ENCODE measurements at regions not wholly inside any gene's neighbourhood (a gene's known extent, or its start where the extent isn't known, plus 50 kb on each side); places are given as distances from the start of the nearest gene placed in this dataset.
A peak's percentile ranks its signal among the peaks of the same experiment; 100 is the strongest.

- H3K4me3 ChIP-seq (replicated peaks; ENCODE audit: low read depth, low read length), result no peak overlapping the region
- no peak for TF ChIP-seq CTCF (IDR thresholded peaks at IDR 0.05; ENCODE audit: low read depth, low read length, missing control alignments)
- DNase-seq (ENCODE audit: extremely low read depth, low read depth), result no peak
Observed at GRCh38 chr1:11383553-11384169, 95.3 kb upstream of the DISP3 start.

GRCh38 chr1:11384170-11384554 is 94.8 kb upstream of the DISP3 start:
- DNase-seq (ENCODE audit: extremely low read depth, low read depth), result peak; percentile 38
- no peak for TF ChIP-seq CTCF (IDR thresholded peaks at IDR 0.05; ENCODE audit: low read depth, low read length, missing control alignments)
- no peak overlapping the region for H3K4me3 ChIP-seq (replicated peaks; ENCODE audit: low read depth, low read length)

DNA sequence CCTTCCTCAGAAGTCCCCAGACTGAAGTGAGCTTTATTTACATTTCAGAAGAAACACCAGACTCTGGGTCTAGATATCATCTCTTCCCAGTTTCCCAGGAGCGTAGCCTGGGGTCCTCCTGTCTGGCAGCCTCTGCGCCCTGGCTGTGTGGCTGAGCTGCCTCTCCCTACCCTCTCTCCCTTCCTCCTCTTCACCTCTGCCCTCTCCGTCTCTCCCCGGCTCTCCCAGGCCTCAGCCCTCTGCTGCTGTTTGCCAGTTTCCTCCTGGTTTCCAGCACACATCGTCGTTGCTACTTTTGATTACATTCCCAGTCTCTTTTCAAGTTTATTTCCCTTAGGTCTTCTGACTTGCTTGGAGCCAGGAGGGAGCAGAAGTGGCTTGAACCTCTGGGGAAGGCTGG is 91.1 kb upstream of the DISP3 start:
- TF ChIP-seq CTCF (IDR thresholded peaks at IDR 0.05; ENCODE audit: low read depth, low read length, missing control alignments), result no peak
- DNase-seq (ENCODE audit: extremely low read depth, low read depth), result no peak
- no peak overlapping the region for H3K4me3 ChIP-seq (replicated peaks; ENCODE audit: low read depth, low read length)

DNA sequence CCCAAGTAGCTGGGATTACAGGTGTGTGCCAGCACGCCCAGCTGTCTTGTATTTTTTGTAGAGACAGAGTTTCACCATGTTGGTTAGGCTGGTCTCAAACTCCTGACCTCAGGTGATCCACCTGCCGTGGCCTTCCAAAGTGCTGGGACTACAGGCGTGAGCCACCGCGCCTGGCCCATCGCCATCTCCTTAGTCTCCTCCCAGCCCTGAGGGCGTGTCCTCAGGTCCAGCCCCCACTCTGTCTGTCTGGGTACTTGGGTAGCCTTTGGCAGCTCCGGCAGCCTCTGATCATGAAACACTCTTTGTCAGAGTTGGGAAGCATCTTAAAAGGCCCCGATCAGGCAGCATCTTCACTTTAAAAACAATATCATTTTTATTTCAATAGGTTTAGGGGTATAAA is 90.3 kb upstream of the DISP3 start:
- DNase-seq (ENCODE audit: extremely low read depth, low read depth), result no peak
- no peak overlapping the region for H3K4me3 ChIP-seq (replicated peaks; ENCODE audit: low read depth, low read length)
- no peak for TF ChIP-seq CTCF (IDR thresholded peaks at IDR 0.05; ENCODE audit: low read depth, low read length, missing control alignments)

DNA sequence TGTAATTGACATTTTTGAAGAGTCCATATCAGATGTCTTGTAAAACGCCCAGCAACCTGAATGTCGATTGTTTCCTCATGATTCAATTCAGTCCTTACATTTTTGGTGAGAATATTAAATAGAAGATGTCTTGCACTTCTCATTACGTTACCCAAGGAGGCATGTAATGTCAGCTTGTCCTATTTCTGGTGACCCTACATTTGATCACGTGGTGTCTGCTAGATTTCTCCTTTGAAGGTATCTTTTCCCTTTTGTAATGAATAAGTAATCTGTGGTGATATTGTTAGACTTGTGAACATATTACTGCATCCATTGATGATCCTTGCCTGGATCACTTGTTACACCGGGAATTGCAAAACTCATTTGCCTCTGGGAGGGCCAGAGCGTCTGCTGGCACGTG is 87.6 kb upstream of the DISP3 start:
- TF ChIP-seq CTCF (IDR thresholded peaks at IDR 0.05; ENCODE audit: low read depth, low read length, missing control alignments), result no peak

DNA sequence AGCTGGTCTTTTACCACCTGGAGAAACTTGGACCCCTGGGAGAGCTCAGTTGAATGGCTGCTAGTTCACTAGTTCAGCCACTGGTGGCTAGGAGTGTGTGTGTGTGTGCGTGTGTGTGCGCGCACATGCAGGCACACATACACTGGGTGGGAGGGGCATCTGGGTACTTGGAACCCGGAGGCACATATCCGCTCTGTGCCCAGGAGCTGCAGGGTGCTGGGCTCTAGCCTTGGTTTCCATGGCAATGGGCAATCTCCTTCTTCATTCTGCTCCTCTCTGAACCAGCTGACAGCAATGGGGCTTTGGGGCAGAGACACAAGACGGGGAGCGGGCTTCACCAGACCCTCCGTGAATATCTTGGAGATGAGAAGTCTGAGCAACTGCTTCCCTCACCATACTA is 87.1 kb upstream of the DISP3 start:
- TF ChIP-seq CTCF (IDR thresholded peaks at IDR 0.05; ENCODE audit: low read depth, low read length, missing control alignments), result no peak
- no peak for DNase-seq (ENCODE audit: extremely low read depth, low read depth)

More for the DNA sequence above, 87.6 kb upstream of the DISP3 start:
- no peak overlapping the region for H3K4me3 ChIP-seq (replicated peaks; ENCODE audit: low read depth, low read length)
- DNase-seq (ENCODE audit: extremely low read depth, low read depth), result no peak

More for the DNA sequence above, 87.1 kb upstream of the DISP3 start:
- H3K4me3 ChIP-seq (replicated peaks; ENCODE audit: low read depth, low read length), result no peak overlapping the region
